Posterior vena cava (tissue), 2 donors: ENCODE measurements at regions not wholly inside any gene's neighbourhood (a gene's known extent, or its start where the extent isn't known, plus 50 kb on each side); places are given as distances from the start of the nearest gene placed in this dataset.
"Not testable (repeated sequence)": the region's sequence is repeated elsewhere in the genome, so short reads cannot be mapped to it uniquely, and the experiment has no call there.

Experiments used
- DNase-seq: peaks from one replicate; pipeline ENCODE4 v3.0.0-alpha.2; 2020; ENCODE audit warnings: low spot score
- intact Hi-C, 2 donors: fragments of 100-400 bp; cut with DNase I; formaldehyde crosslinking; loops; one replicate each; pipeline versions ENCODE4 v1.14.1 to v1.14.2; 2022 to 2023
- donor health status: DM: yes; HTN: yes; CAD: no.
- donor health status: DM: yes; HTN: yes; CAD: no.

DNA sequence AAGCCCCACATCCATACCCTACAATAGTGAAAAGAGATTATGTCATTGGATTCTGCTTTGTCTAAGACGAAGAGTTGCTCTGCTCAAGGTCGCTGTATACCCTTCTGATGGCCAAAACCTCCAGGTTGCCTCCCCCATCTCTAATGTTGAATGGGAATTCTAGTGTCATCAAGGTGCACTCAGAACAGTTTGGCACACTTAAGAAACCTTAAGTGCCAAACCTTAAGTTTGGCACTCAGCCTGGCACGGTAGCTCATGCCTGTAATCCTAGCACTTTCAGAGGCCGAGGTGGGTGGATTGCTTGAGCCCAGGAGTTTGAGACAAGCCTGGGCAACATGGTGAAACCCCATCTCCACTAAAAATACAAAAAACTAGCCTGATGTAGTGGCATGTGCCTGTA, 1245.6 kb upstream of the SEL1L start:
- DNase-seq = no peak
- intact Hi-C loops = no loop called here

DNA sequence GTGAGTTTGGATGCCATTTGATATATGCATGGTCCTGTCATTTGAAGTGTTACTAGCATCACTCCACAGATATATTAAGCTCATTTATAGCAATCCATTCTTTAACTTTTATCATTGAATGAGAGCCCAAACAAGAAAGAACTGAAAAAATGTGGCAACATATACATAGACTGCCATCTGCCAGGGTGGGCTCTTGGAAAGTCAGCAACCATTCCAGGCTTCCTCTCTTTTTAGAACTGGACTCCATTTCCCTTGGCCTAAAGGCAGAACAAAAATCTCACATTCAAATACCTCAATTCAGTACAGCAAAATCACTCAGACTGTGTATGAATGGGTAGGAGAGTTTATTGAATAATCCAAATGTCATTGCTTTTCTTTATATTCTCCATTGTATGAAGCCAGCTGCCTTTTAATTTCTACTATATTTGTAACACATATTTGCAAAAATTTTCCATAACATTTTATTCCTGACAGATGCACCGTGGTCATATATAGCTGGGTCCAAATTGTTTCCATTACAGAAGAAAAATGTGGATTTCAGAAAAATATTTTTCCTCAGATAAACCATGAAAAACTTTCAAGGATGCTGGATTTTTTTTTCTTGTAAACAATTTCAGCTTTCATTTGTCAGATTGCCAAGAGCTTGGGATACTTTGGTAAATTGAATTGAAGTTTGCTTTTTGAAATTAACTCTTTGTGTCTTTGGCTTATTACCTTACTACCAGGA, 1252.3 kb upstream of the SEL1L start:
- DNase-seq = no peak
- intact Hi-C loops = no loop called here

DNA sequence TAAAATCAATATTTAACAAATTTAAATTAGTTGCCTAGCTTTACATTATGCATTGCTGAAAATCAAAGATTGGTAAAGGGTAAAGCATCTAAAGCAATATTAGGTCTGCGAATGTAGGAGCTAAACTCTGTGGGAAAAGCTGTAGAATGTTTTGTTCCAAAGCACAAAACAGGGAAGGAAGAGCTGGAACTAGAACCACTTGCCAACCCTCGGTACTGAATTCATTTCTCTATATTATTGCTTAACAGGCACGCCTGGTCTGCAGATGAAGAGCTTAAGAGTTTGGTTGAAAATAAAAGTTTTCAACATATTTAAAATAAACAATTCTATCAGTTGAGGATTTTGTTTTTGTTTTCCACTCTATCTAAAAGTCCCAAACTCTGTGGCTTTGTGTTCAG, 1252.8 kb upstream of the SEL1L start:
- no peak for DNase-seq
- intact Hi-C loops = no loop called here

DNA sequence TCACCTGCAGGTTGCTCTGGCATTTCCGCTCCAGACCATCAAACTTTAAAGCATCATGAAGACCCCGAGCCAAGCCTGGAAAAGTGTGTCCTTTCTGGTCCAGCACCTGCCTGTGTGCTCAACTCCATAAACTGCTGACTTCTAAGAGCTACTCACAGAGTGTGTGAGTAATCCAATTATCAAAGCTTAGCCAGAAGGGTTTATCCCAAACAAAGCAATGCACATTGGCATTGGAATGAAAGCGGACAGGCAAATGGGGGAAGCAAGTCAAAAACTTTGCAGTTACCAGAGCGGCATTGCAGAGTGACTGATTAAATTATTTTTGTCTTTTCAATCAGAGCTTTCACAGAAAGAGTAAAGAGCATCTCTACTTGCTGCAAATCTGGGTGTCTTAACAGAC, 1262.4 kb upstream of the SEL1L start:
- intact Hi-C loops = no loop called here
- no peak for DNase-seq

DNA sequence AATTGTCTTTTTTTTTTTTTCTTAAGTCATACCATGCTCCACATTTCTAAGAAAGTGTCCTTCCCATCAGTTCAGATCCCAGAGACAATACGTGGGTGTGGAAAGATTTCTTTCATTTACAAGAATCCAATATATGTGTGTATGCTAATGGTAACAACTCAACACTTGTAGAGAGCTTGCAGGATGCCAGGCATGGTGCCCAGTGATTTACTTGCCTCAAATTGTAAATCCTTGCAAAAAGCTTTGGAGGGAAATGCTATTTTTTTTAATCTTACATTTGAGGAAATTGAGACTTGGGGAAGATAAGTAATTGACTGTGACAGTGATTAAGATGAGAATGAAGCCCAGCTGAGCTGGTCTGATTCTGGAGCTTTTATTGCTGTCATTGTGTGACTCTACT, 1264.6 kb upstream of the SEL1L start:
- intact Hi-C loops = no loop called here
- no peak for DNase-seq

DNA sequence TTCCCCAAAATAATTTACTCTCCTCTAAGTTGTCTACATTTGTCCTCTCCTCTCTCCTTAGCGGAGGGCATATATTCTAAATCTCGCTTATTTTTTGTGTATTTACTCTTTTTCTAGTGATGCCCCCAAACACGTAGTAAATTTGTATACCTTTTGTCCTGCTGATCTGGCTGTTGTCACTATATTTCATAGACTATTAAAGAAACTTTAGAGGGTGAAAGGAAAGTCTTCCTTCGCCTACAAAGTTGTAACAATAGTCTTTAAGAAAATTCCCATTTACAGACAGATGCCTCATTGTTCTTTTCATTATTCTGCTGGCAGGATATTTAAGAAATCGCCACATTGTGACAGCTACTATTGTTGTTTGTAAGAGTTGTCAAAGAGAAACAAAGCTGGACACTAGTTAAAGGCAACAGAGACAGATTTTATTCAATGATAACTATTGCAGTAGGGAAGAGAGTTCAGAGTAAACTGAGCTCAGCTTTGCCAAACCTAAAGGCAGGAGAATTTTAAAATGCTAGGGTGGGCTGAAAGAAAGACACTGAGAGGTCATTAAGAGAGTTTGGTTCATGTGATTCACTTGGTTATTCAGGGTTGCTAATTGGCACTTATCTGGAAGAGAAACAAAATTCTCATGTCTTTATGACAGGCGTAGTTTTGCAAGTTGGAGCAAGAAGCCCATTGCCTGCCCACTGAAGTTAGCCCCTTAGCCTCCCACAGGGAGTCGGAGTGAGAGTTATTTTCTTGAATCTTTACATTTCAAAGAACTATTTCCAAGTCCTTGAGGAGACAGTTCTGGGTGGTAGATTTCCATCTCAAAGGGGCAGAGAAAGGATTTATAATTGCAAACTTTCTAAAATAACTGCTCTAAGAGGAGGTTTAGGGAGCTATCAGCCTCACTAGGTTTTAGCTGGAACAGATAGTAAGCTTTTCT, 1272.5 kb upstream of the SEL1L start:
- intact Hi-C loops = no loop called here
- no peak for DNase-seq

DNA sequence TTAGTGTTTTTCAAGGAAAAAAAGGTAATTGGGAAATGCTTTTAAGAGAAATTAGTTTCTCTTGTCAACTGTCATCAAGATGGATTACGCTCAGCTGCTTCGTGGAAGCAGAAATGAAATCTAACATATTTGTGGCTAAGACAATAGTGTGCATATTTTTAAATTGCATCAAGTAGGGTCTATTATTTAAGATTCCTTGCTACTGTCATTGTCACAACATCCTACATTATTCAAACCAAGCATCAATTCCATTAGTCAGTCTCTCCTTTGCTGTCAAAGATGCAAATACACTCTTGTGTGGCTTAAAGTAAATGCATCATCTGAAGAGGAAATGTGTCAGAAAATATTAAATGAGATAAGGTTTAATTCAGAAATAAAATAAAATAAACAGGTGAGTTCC, 1277.6 kb upstream of the SEL1L start:
- intact Hi-C loops = loop anchor here in 1 of 2 donors (5.0 kb wide), 1 partner anchor 1321 kb away; no protein-coding TSS in a partner anchor
- no peak for DNase-seq

DNA sequence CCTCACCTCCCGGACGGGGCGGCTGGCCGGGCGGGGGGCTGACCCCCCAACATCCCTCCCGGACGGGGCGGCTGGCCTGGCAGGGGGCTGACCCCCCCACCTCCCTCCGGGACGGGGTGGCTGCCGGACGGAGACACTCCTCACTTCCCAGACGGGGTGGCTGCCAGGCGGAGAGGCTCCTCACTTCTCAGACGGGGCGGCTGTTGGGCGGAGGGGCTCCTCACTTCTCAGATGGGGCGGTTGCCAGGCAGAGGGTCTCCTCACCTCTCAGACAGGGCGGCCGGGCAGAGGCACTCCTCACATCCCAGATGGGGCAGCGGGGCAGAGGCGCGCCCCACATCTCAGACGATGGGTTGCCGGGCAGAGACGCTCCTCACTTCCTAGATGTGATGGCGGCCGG, 1280.7 kb upstream of the SEL1L start:
- intact Hi-C loops = loop anchor here in 1 of 2 donors (5.0 kb wide), 1 partner anchor 1318 kb away; no protein-coding TSS in a partner anchor
- not testable (repeated sequence) for DNase-seq

DNA sequence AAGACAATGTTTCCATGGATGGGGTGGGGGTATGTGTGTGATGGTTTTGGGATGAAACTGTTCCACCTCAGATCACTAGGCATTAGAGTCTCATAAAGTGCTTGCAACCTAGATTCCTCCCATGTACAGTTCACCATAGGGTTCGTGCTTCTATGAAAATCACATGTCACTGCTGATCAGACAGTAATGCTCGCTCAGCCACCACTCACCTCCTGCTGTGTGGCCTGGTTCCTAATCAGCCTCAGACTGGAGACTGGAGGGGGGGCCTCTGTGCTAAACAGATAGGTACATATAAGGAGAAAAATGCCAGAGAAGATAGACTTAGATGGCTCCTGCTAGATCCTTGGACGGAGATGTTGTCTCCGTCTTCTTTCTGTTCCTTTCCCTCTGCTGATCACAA, 1296.9 kb upstream of the SEL1L start:
- no peak for DNase-seq
- intact Hi-C loops = no loop called here

DNA sequence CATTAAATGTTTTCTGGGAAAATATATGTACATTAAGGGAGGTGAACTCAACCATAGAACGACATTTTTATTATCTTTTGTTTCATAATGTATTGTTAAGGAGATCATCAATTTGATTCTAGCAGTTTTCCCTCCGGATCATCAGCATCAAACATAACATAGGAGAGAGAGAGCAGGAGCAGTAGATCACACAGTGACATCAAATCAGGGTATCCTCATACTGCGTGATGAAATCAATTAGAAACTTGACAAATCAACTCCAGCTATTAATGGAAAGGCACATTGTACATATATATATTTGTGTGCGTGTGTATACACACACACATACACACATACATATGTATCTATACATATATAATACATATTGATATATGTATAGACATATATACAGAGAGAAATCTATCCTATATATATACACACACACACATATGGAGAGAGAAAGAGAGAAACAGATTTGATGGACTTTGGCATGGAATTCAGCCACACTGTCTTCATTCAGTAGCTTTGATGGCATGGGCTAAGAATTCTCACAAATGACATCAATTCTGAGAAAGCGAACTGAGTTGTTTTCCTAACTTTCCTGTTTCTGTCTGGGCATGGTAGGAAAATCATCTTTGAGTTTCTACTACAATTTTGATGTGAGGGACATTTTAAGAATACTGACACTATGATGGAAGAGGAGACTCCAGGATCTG, 1302.8 kb upstream of the SEL1L start:
- intact Hi-C loops = no loop called here
- no peak for DNase-seq

DNA sequence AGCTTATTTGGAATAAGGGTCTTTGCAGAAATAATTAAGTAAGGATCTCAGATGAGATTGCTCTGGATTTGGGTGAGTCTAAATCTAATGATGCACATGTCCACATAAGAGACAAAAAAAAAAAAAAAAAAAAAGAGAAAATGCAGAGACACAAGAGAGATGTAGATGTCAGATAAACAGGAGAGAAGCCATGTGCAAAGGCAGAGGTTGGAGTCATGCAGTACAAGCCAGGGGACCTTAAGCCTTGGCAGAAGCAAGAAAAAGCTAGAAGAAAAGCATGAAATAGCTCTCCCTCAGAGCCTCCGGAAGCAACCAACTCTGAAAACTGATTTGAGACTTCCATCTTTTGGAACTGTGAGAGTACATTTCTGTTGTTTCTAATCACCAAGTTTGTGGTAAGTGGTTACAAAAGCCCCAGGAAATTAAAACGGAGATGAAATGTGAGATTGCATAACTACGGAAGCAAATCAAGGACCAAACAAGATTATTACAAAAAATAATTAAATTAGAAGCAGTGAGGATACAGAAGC, 1304.0 kb upstream of the SEL1L start:
- DNase-seq = no peak
- intact Hi-C loops = no loop called here

DNA sequence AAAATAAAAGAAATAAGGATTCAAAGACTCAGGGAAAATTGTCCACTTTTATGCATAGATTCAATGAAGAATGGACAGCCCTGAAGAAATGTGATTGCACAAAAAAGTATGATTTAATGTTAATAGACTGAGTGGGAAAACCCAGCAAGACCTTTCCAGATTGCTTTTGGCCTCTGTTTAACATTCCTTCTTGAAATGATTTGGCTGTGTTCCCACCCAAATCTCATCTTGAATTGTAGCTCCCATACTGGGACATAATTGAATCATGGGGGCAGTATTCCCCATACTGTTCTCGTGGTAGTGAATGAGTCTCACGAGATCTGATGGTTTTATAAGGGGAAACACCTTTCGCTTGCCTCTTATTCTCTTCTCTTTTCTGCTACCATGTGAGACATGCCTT, 1316.9 kb upstream of the SEL1L start:
- intact Hi-C loops = loop anchor here in 1 of 2 donors (10.0 kb wide), 1 partner anchor 614 kb away; no protein-coding TSS in a partner anchor
- no peak for DNase-seq

DNA sequence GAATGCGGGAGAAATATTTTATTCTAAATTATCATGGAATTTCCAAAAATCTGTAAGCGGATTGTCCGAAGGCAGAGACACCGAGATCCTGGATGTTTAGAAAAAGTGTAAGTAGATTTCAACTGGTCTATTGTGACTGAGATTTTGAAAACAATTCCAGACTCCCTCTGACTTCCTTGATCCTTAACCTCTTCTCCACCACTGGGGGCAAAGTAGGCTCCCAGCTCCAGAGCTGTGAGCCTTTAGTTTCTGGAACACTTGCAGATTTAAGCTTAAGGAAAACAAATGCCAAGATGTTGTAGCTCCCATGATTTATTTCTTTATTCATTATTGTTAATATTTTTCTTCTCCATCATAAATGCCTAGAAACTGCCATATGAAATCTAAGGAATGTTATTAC, 1320.5 kb upstream of the SEL1L start:
- intact Hi-C loops = loop anchor here in 1 of 2 donors (10.0 kb wide), 1 partner anchor 611 kb away; no protein-coding TSS in a partner anchor
- DNase-seq = no peak

DNA sequence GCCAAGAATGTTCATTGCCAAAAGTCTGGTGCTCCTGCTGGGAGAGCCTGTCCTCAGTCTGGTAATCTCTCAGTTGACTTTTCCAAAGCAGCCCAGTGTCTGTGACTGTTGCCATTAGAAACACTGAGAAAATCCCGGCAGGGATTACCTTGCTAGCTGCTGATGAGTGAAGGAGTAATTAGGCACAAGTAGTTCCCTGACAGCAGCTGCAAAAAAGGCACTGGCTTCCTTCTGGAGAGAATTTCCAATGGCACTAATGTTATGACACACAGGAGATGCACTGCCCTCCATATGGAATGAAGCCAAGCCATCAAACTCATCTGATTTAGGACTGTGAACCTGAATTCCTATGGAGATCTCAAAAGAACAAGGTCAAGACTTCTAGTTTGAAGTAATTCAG, 1321.2 kb upstream of the SEL1L start:
- intact Hi-C loops = loop anchor here in 1 of 2 donors (10.0 kb wide), 1 partner anchor 610 kb away; no protein-coding TSS in a partner anchor
- DNase-seq = no peak

DNA sequence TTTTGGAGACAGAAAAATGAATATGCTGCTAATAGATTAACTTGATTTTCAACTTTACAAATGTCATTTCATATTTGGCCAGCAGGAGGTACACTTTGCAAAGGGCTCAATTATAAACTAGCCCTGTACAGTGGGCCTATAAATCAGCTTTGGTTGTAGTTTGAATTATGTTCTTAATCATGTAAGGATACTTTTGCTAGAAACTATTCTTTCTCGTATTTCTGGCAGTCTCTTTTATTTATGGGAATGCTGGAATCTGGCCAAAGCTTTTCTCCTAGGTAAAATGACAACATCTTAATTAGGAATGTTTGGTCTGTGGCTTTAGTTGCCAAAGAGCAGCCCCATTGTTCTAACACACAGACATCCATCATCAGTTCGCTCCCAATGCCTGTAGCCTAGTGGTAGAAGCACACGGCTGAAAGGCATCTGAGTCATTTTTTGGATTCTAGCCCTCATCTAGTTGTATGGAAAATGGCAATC, 1322.3 kb upstream of the SEL1L start:
- intact Hi-C loops = loop anchor here in 1 of 2 donors (10.0 kb wide), 1 partner anchor 609 kb away; no protein-coding TSS in a partner anchor
- no peak for DNase-seq

DNA sequence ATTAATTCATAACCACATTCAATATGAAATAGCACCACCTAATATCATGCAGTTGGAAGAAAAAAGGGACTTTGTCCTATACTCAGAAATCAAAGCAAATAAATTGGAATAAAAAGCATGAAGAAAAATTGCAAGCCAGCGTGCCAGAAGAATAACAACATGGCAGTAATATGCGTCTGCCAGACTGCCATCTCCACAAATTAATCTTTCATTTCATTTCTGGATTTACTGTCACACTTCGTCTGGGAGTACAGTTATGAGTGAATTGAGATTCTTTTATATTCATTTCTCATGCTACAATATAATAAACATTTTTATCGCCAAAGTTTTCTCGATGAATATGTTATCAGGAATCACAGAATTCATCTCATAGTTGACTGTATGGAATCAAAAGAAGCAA, 1327.7 kb upstream of the SEL1L start:
- intact Hi-C loops = no loop called here
- no peak for DNase-seq

DNA sequence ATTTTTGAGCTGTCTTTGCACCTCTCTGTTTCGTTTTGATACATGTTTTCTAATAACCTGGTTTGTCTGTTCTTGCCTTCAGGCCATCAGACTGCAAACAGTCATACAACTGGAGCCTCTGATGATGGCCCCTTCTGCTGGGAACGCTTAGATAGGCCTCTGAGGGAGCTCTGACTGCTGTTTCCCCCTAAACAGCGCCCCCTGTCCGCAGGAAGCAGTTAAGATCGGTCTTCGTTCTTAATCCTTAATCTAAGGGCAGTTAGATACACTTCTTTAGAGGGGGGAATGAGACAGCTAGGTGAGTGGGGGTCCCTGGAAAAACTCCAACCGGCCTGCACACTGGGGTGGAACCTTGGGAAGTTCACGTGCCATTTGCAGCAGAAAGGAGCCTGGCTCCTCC, 1338.8 kb upstream of the SEL1L start:
- intact Hi-C loops = no loop called here
- DNase-seq = no peak

DNA sequence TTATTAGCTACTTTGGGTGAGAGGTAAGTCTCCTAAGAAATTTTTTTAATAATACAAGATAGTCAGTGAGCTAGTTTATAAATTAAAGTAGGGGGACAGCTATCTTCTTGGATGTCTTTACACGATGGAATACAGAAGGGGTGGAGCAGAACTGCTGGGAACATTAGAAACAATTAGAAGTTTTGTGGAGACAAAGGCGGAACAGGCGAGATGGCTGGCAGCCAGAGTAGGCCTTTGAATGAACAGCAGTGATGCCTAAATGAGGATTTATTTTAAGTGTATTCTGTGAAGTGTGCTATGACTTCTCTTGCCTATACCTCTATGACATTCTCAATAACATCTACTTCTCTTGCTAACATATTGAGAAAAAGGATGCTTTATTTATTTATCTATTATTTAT, 1345.3 kb upstream of the SEL1L start:
- intact Hi-C loops = no loop called here
- no peak for DNase-seq

DNA sequence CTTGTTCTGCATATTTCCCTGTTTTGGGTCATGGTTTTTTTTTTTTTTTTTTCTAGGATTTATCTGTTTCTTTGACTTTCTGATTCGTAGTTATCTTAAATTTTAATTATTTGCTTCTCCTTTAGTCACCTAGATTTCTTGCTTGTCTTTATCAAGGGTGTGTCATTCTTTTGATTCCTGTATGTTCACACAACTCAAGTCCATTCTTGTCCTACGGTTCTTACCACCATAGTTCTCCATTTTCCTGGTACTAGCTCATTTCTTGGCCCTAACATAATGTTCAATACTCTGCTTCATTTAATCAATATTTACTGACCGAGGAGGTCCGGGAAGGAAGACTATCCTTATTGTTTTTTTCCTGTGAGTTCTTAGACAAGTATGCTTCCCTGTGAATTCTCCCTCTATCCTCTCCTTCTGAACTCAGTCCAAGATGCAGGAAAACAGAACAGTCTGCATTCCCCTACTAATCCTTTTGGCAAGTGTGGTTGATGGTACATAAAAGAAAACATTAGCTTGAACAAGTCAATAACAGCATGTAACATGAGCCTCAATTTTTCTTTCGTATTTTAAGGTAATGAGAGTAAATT, 1346.4 kb upstream of the SEL1L start:
- no peak for DNase-seq
- intact Hi-C loops = no loop called here
